Lung (tissue), 11 donors: ENCODE measurements at regions not wholly inside any gene's neighbourhood (a gene's known extent, or its start where the extent isn't known, plus 50 kb on each side); places are given as distances from the start of the nearest gene placed in this dataset.

Experiments used
- ATAC-seq: fragments of 200-7000 bp; cut with Tn5 transposase; one replicate; pipeline ENCODE4 v1.9.1; 2020; ENCODE audit warnings: moderate number of reproducible peaks; ENCODE audit not compliant: insufficient read depth, low FRiP score
- DNase-seq, 3 donors: peaks; one replicate each; pipeline ENCODE4 v3.0.0-alpha.2; 2013 to 2017
- H3K27ac ChIP-seq, 2 donors: one replicate each; pipeline ENCODE4 v1.5.1; 2013; ENCODE audit warnings: mild to moderate bottlenecking in 2 of 2, moderate library complexity in 2 of 2, control low read depth in 1 of 2, inconsistent platforms in 1 of 2, low read depth in 1 of 2, low read length in 1 of 2
- H3K27me3 ChIP-seq, 3 donors: one replicate each; pipeline ENCODE4 v1.5.1; 2013; ENCODE audit warnings: low read length in 2 of 3; ENCODE audit not compliant: control insufficient read depth in 3 of 3, insufficient read depth in 3 of 3
- H3K36me3 ChIP-seq, 4 donors: one replicate each; pipeline ENCODE4 v1.5.1; 2013; ENCODE audit warnings: low read length in 4 of 4, mild to moderate bottlenecking in 1 of 4, moderate library complexity in 1 of 4; ENCODE audit not compliant: control insufficient read depth in 4 of 4, insufficient read depth in 4 of 4
- H3K4me1 ChIP-seq, 5 donors: one replicate each; pipeline ENCODE4 v1.5.1; 2013; ENCODE audit warnings: low read length in 5 of 5, mild to moderate bottlenecking in 2 of 5, moderate library complexity in 1 of 5; ENCODE audit not compliant: control insufficient read depth in 5 of 5, insufficient read depth in 5 of 5
- H3K4me3 ChIP-seq: one replicate; pipeline ENCODE4 v1.5.1; 2013; ENCODE audit warnings: mild to moderate bottlenecking, control low read depth, moderate library complexity
- H3K9ac ChIP-seq, 2 donors: one replicate each; pipeline ENCODE4 v1.5.1; 2013; ENCODE audit warnings: low read length in 2 of 2, control low read depth in 1 of 2; ENCODE audit not compliant: insufficient read depth in 1 of 2
- H3K9me3 ChIP-seq, 4 donors: one replicate each; pipeline ENCODE4 v1.5.1; 2013; ENCODE audit warnings: low read length in 3 of 4, mild to moderate bottlenecking in 1 of 4, moderate library complexity in 1 of 4; ENCODE audit not compliant: control insufficient read depth in 4 of 4, insufficient read depth in 3 of 4
- WGBS, 2 donors: extraction: QIAGEN DNeasy Blood & Tissue Kit; methylation state at CpG; one replicate each; pipeline ENCODE4 v1.1.7; 2013; 5-methylcytosine and 5-hydroxymethylcytosine counted together
- TF ChIP-seq, protein P1 (sequence below): IDR thresholded peaks from 2 replicates; pipeline ENCODE4 v1.5.1; 2012; ENCODE audit warnings: mild to moderate bottlenecking; ENCODE audit errors: control extremely low read depth, extremely low read depth
- donor health status: control.
- donor health status: control.
- donor health status: Bipolar disorder and iron deficiency.
- donor health status: healthy.
- donor health status: DM: yes; HTN: yes; CAD: no.

DNA sequence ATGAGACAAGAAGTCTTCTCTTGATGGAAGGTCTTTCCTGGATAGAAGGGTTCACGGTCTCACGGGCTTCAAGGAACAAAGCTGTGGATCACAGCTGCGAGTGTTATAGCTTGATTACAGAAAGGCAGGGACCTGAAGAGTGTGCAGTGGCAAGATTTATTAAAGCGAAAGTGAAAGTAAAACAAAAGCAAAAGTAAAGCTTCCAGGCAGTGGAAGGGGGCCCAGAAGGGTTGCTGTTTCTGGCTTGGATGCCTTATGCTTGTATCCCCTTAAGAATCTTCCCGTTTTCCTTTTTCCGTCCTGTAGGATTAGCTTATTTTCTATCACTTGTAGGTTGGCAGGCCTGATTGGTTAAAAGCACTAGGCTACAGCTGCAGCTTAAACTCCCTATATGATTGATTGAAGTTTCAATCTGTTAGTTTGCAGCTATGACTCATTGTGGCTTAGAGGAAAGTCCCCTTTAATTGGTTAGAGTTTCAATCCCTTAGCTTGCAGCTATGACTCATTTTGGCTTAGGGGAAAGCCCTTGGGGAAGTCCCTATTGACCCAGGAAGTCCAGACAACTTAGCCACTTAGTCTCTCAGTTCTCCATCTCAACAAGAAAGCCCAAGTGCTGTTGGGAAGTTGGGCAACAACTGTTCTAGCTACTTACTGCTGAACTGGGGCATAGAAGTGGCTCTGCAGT is 183.7 kb upstream of the NLGN4Y start:
- Histone ChIP-seq H3K4me3 (no peak overlapping the region), H3K27me3 (no peaks in the 10 kb centered on the region), H3K9me3 (no peaks in the 10 kb centered on the region), H3K27ac (no peak overlapping the region), H3K4me1 (no peaks in the 10 kb centered on the region), H3K9ac (no peak overlapping the region), H3K36me3 (no peaks in the 10 kb centered on the region)
- DNase-seq (no peak), ATAC-seq (no peak)
- TF ChIP-seq, protein P1, sequence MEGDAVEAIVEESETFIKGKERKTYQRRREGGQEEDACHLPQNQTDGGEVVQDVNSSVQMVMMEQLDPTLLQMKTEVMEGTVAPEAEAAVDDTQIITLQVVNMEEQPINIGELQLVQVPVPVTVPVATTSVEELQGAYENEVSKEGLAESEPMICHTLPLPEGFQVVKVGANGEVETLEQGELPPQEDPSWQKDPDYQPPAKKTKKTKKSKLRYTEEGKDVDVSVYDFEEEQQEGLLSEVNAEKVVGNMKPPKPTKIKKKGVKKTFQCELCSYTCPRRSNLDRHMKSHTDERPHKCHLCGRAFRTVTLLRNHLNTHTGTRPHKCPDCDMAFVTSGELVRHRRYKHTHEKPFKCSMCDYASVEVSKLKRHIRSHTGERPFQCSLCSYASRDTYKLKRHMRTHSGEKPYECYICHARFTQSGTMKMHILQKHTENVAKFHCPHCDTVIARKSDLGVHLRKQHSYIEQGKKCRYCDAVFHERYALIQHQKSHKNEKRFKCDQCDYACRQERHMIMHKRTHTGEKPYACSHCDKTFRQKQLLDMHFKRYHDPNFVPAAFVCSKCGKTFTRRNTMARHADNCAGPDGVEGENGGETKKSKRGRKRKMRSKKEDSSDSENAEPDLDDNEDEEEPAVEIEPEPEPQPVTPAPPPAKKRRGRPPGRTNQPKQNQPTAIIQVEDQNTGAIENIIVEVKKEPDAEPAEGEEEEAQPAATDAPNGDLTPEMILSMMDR, result no peak
- 64% methylated on average over 6 of the region's 6 CpGs; no CpG with 5 or more reads in 1 of the 2 donors for WGBS, 2 donors

DNA sequence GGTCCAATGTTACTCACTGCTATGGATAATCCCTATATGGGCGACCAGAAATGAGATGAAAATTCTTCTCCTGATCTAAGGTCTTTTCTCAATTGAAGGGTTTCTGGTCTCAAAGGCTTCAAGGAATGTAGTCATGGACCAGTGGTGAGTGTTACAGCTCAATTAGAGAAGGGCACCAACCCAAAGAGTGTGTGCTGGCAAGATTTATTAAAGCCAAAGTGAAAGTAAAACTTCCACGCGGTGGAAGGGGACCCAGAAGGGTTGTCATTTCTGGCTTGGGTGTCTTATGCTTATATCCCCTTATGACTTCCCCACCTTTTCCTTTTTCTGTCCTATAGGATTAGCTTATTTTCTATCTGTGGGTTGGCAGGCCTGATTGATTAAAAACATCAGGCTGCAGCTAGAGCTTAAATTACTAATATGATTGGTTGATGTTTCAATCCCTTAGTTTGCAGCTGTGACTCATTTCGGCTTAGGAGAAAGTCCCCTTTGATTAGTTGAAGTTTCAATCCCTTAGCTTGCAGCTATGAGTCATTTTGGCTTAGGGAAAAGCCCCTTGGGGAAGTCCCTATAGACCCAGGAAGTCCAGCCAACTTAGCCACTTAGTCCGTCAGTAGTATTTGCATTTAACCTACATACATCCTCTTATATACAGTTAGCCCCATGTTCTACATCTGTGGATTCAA is 179.5 kb upstream of the NLGN4Y start:
- WGBS, 2 donors, result 70% methylated on average over 5 of the region's 5 CpGs; no CpG with 5 or more reads in 1 of the 2 donors
- Histone ChIP-seq H3K4me3 (no peak overlapping the region), H3K27ac (no peak overlapping the region), H3K36me3 (no peaks in the 10 kb centered on the region), H3K4me1 (no peaks in the 10 kb centered on the region), H3K9me3 (no peaks in the 10 kb centered on the region), H3K9ac (no peak overlapping the region), H3K27me3 (no peaks in the 10 kb centered on the region)
- ATAC-seq, result no peak
- TF ChIP-seq, protein P1, result no peak
- DNase-seq, result no peak

DNA sequence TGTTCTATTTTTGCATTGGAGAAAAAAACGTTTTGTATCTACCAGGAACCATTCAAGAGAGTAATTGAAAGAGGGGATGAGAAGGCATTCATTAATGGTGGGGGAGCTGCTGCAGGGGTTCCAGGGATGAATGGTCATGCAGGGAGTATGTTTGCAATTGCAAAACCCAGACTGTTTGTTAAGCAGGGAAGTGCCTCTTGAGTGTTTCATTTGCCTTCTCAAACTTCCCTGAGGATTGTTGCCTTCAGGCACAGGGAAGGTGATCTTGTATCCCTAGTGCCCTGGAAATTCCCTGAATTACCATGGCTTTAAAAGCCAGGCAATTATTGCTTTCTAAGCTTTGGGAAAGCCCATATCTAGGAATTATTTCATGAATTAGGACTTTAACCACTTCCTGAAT is 172.7 kb upstream of the NLGN4Y start:
- DNase-seq, result no peak
- ATAC-seq, result no peak
- H3K27ac ChIP-seq, result no peak overlapping the region
- 13% methylated on average over 1 of the region's 1 CpG; no CpG with 5 or more reads in 1 of the 2 donors for WGBS, 2 donors
- TF ChIP-seq, protein P1, result no peak
- H3K27me3 ChIP-seq, result no peaks in the 10 kb centered on the region
- H3K4me1 ChIP-seq, result no peaks in the 10 kb centered on the region
- no peak overlapping the region for H3K4me3 ChIP-seq
- no peaks in the 10 kb centered on the region for H3K36me3 ChIP-seq
- H3K9me3 ChIP-seq, result no peaks in the 10 kb centered on the region
- H3K9ac ChIP-seq, result no peak overlapping the region
